ENCODE measurements at regions not wholly inside any gene's neighbourhood (a gene's known extent, or its start where the extent isn't known, plus 50 kb on each side); places are given as distances from the start of the nearest gene placed in this dataset.

DNA sequence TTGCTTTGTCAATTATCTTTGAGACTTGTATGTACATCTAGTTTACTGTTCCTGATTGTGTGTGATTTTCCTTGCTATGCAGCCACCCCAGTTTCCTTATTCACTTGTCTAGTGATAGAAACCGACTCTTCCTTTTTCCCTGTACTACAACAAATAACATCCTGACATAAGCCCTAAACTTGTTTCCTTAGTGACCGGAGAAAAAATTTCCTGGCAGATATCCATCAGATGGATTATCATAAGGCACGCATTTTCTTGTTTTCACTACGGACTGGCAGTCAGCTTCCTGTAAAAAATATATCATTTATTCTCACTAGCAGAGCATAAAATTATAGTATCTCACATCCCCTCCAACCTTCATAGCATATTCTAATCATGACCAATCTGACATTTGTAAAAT, 410.7 kb downstream of the CENPC start:
- Histone ChIP-seq H3K4me3 (ENCODE audit: low read depth, low read length) (no peak overlapping the region), H3K27me3 (ENCODE audit: control insufficient read depth, insufficient read depth, low read length) (no peaks in the 10 kb centered on the region), H3K36me3 (ENCODE audit: control insufficient read depth, insufficient read depth, low read length) (no peaks in the 10 kb centered on the region)
- TF ChIP-seq, protein P1, sequence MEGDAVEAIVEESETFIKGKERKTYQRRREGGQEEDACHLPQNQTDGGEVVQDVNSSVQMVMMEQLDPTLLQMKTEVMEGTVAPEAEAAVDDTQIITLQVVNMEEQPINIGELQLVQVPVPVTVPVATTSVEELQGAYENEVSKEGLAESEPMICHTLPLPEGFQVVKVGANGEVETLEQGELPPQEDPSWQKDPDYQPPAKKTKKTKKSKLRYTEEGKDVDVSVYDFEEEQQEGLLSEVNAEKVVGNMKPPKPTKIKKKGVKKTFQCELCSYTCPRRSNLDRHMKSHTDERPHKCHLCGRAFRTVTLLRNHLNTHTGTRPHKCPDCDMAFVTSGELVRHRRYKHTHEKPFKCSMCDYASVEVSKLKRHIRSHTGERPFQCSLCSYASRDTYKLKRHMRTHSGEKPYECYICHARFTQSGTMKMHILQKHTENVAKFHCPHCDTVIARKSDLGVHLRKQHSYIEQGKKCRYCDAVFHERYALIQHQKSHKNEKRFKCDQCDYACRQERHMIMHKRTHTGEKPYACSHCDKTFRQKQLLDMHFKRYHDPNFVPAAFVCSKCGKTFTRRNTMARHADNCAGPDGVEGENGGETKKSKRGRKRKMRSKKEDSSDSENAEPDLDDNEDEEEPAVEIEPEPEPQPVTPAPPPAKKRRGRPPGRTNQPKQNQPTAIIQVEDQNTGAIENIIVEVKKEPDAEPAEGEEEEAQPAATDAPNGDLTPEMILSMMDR (IDR thresholded peaks at IDR 0.05; ENCODE audit: insufficient read depth, low read length, poor library complexity, severe bottlenecking), result no peak
- DNase-seq (ENCODE audit: low read depth), result no peak

DNA sequence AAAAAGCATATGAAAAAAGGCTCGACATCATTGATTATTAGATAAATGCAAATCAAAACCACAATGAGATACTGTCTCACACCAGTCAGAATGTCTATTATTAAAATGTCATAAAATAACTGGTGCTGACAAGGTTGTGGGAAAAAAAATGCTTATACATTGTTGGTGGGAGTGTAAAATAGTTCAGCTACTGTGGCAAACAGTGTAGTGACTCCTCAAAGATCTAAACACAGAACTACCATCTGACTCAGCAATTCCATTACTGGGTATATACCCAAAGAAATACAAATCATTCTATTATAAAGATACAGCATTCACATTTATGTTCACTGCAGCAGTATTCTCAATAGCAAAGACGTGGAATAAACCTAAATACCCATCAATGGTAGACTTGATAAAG, 412.1 kb downstream of the CENPC start:
- Histone ChIP-seq H3K36me3 (ENCODE audit: control insufficient read depth, insufficient read depth, low read length) (no peaks in the 10 kb centered on the region), H3K27me3 (ENCODE audit: control insufficient read depth, insufficient read depth, low read length) (no peaks in the 10 kb centered on the region), H3K4me3 (ENCODE audit: low read depth, low read length) (no peak overlapping the region)
- DNase-seq (ENCODE audit: low read depth), result no peak
- TF ChIP-seq, protein P1 (IDR thresholded peaks at IDR 0.05; ENCODE audit: insufficient read depth, low read length, poor library complexity, severe bottlenecking), result no peak

DNA sequence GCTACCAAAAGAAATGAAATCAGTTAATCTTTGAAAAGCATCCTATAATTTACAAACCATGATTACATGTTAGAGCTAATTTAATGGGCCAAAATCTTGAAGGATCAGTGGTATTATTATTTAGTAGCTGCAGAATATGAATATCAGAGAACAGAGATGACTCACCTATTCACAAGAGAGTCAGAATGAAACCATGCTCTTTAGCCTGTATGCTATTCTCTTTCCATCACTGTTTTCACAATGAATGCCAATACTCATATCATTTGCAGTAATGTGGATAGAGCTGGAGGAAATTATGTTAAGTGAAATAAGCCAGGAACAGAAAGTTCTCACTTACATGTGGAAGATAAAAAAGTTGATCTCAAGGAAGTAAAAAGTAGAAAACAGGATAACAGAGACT, 414.1 kb downstream of the CENPC start:
- TF ChIP-seq, protein P1 (IDR thresholded peaks at IDR 0.05; ENCODE audit: insufficient read depth, low read length, poor library complexity, severe bottlenecking), result no peak
- Histone ChIP-seq H3K27me3 (ENCODE audit: control insufficient read depth, insufficient read depth, low read length) (no peaks in the 10 kb centered on the region), H3K4me3 (ENCODE audit: low read depth, low read length) (no peak overlapping the region), H3K36me3 (ENCODE audit: control insufficient read depth, insufficient read depth, low read length) (no peaks in the 10 kb centered on the region)
- DNase-seq (ENCODE audit: low read depth), result no peak

DNA sequence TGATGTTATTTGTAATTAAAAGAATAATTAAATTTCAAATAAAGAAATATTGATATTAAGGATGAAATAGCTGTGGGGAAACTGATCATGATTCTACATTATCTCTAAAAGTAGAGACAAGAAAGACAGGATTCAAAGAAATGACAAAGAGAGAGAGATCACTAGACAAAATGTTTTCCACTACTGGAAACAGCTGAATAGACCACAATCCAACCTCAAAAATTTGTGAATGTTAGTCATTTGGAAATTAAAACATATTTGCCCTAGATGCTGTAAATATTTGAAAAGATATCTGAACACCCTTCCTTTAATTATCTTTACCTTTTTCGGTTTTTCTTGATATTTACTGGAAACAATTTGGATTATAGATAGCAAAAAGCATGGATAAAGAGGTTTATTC, 414.9 kb downstream of the CENPC start:
- Histone ChIP-seq H3K36me3 (ENCODE audit: control insufficient read depth, insufficient read depth, low read length) (no peaks in the 10 kb centered on the region), H3K4me3 (ENCODE audit: low read depth, low read length) (no peak overlapping the region), H3K27me3 (ENCODE audit: control insufficient read depth, insufficient read depth, low read length) (no peaks in the 10 kb centered on the region)
- TF ChIP-seq, protein P1 (IDR thresholded peaks at IDR 0.05; ENCODE audit: insufficient read depth, low read length, poor library complexity, severe bottlenecking), result no peak
- DNase-seq (ENCODE audit: low read depth), result no peak

DNA sequence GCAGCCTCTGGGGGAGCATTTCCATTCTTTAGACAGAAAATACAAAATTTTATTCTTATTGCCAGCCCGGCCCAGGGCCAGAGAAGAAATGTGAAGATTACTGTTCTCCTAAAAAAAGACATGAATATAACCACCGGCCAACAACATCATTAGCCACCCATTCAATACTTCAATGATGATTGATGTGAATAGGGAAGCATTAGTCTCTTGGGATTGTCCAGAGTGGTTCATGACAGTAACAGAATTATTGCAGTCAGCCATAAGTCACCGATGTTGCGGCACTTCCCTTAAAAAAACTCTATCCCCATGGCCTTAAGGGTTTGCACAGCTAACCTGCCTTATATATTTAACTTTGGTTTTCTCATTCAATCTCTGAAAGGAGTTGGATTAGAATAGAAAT, 418.7 kb downstream of the CENPC start:
- DNase-seq (ENCODE audit: low read depth), result no peak
- no peak overlapping the region for H3K4me3 ChIP-seq (ENCODE audit: low read depth, low read length)
- H3K36me3 ChIP-seq (ENCODE audit: control insufficient read depth, insufficient read depth, low read length), result no peaks in the 10 kb centered on the region
- H3K27me3 ChIP-seq (ENCODE audit: control insufficient read depth, insufficient read depth, low read length), result no peaks in the 10 kb centered on the region
- TF ChIP-seq, protein P1 (IDR thresholded peaks at IDR 0.05; ENCODE audit: insufficient read depth, low read length, poor library complexity, severe bottlenecking), result no peak

DNA sequence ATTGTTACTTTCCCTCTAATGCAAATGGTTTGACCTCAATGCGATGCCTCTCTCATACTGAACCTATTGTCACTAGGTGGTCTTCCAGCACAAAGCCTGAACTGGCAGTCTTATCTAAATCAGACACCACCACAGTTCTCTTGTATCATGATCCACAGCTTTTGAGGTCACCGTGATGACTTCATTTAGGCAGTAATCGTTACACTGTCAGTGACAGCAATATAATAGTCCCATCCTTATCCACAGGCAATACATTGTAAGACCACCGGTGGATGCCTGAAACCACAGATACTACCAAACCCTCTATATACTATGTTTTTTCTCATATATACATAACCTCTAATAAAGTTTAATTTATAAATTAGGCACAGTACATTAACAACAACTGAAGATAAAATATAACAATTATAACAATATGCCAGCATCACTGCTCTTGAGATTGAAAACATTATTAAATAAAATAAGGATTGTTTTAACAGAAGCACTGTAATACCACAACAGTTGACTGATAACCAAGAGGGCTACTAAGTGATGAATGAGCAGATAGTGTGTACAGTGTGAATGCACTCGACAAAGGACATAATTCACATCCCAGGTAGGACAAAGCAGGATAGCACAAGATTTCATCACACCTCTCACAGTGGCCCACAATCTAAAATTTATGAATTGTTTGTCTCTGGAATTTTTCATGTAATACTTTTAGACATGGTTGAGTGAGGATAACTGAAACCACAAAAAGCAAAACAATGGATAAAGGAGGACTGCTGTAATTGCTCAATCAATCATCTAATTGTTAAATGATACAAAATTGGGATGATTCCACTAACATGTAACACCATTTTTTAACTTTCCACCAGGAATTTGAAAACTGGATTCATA, 419.4 kb downstream of the CENPC start:
- no peak for DNase-seq (ENCODE audit: low read depth)
- Histone ChIP-seq H3K27me3 (ENCODE audit: control insufficient read depth, insufficient read depth, low read length) (no peaks in the 10 kb centered on the region), H3K36me3 (ENCODE audit: control insufficient read depth, insufficient read depth, low read length) (no peaks in the 10 kb centered on the region), H3K4me3 (ENCODE audit: low read depth, low read length) (no peak overlapping the region)
- TF ChIP-seq, protein P1 (IDR thresholded peaks at IDR 0.05; ENCODE audit: insufficient read depth, low read length, poor library complexity, severe bottlenecking), result no peak
